ENCODE measurements at regions not wholly inside any gene's neighbourhood (a gene's known extent, or its start where the extent isn't known, plus 50 kb on each side); places are given as distances from the start of the nearest gene placed in this dataset.

- Histone ChIP-seq H3K27me3 (no peaks in the 10 kb centered on the region), H3K27ac (no peak overlapping the region), H3K36me3 (no peaks in the 10 kb centered on the region), H3K9me3 (no peaks in the 10 kb centered on the region), H3K4me3 (no peak overlapping the region), H3K4me1 (no peaks in the 10 kb centered on the region)
- no peak for TF ChIP-seq CTCF (IDR thresholded peaks at IDR 0.05)
- no peak for TF ChIP-seq POLR2A (IDR thresholded peaks at IDR 0.05)
- intact Hi-C loops (cut with DNase I): no loop called here
- WGBS, 2 donors: 30 to 60% methylated on average over 1 of the region's 1 CpG
- DNase-seq: no peak
Measured at GRCh38 chr6:88321306-88321705, 155.2 kb upstream of the CNR1 start.

DNA sequence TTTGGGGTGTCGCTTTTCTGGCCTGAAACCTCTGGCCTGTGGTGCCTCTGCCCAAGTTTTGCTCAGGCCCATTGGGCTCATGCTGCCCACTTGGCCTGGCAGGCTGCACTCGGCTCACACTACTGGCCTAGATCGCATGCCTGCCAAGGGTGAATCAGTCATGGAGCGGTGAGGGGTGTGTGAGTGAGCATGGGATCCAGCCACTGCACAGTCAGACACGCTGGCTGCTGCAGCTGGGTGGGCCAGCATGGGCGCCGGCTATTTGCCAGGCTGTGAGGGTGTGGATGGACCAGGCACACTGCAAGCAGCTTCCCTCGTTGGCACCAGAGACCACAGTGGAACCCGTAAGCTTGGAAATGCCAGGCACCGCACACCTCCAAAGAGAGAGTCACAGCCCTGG, 145.4 kb upstream of the CNR1 start:
- no peaks in the 10 kb centered on the region for H3K9me3 ChIP-seq
- H3K36me3 ChIP-seq: no peaks in the 10 kb centered on the region
- H3K27me3 ChIP-seq: no peaks in the 10 kb centered on the region
- TF ChIP-seq POLR2A (IDR thresholded peaks at IDR 0.05): no peak
- no peak for TF ChIP-seq CTCF (IDR thresholded peaks at IDR 0.05)
- no peak for DNase-seq
- 97 to 98% methylated on average over 4 to 6 of the region's 10 CpGs for WGBS, 2 donors
- no peak overlapping the region for H3K27ac ChIP-seq
- intact Hi-C loops (cut with DNase I): no loop called here
- H3K4me3 ChIP-seq: no peak overlapping the region
- H3K4me1 ChIP-seq: no peaks in the 10 kb centered on the region

- no peak overlapping the region for H3K27ac ChIP-seq
- no peaks in the 10 kb centered on the region for H3K9me3 ChIP-seq
- intact Hi-C loops (cut with DNase I): no loop called here
- H3K4me3 ChIP-seq: no peak overlapping the region
- DNase-seq: no peak
- H3K27me3 ChIP-seq: no peaks in the 10 kb centered on the region
- H3K4me1 ChIP-seq: no peaks in the 10 kb centered on the region
- WGBS, 2 donors: 61 to 69% methylated on average over 1 of the region's 1 CpG
- no peaks in the 10 kb centered on the region for H3K36me3 ChIP-seq
- TF ChIP-seq POLR2A (IDR thresholded peaks at IDR 0.05) (no peak), CTCF (IDR thresholded peaks at IDR 0.05) (no peak)
Measured at GRCh38 chr6:88304520-88304919, 138.4 kb upstream of the CNR1 start.

GRCh38 chr6:88302769-88303225, 136.7 kb upstream of the CNR1 start:
- H3K27me3 ChIP-seq: no peaks in the 10 kb centered on the region
- no peaks in the 10 kb centered on the region for H3K4me1 ChIP-seq
- H3K27ac ChIP-seq: no peak overlapping the region
- H3K36me3 ChIP-seq: no peaks in the 10 kb centered on the region
- H3K4me3 ChIP-seq: no peak overlapping the region
- H3K9me3 ChIP-seq: no peaks in the 10 kb centered on the region
- no peak for TF ChIP-seq POLR2A (IDR thresholded peaks at IDR 0.05)
- TF ChIP-seq CTCF (IDR thresholded peaks at IDR 0.05): no peak
- intact Hi-C loops (cut with DNase I): no loop called here
- no peak for DNase-seq

DNA sequence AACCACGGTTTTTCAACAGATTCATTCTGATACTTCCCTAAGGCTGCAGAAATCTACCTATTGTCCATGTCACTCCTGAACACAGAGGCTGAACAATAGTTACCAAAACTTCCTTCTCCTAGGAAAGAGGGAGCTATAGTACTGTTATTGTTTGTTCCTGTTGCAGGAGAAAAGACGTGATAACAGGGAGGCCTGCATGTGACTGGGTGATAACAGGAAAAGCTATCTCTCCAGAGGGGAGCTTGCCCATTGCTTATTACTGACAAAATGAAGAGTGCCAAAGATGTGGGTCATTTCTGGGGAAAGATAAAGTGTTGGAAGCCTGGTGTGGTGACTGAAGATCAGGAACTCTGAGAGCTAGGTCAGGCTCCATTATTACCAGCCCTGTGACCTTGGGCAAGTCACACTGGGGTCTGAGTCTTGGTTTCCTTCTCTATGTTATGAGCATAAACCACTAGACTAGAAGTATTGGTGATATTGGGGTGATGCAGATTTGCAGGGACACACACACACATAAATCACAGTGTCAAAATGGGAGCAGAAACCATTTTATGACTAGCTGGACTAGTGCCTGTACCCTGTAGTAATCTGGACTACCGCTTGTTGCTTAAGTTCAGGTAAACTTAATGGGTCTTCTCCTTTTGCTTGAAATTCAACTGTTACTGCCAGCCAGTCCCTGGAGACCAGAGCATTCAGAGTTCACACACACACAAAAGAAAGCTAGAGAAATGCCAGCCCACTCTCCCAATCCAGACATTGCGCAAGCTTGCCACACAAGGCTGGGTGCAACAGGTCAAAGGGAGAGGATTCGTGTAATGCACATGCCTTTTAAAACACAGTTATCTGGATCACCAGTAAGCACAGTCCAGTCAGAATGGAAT, 136.0 kb upstream of the CNR1 start:
- no peaks in the 10 kb centered on the region for H3K9me3 ChIP-seq
- H3K4me3 ChIP-seq: no peak overlapping the region
- H3K4me1 ChIP-seq: no peaks in the 10 kb centered on the region
- DNase-seq: no peak
- TF ChIP-seq CTCF (IDR thresholded peaks at IDR 0.05): no peak
- no peak for TF ChIP-seq POLR2A (IDR thresholded peaks at IDR 0.05)
- H3K36me3 ChIP-seq: no peaks in the 10 kb centered on the region
- 66 to 71% methylated on average over 3 to 5 of the region's 5 CpGs for WGBS, 2 donors
- intact Hi-C loops (cut with DNase I): no loop called here
- no peak overlapping the region for H3K27ac ChIP-seq
- no peaks in the 10 kb centered on the region for H3K27me3 ChIP-seq
